Large intestine (tissue), 3 donors: ENCODE measurements at regions not wholly inside any gene's neighbourhood (a gene's known extent, or its start where the extent isn't known, plus 50 kb on each side); places are given as distances from the start of the nearest gene placed in this dataset.

Experiments used
- DNase-seq, 2 donors: peaks; one replicate each; pipeline versions ENCODE4 v3.0.0 to v3.0.0-alpha.2; 2013
- H3K27ac ChIP-seq: one replicate; pipeline ENCODE4 v1.5.1; 2013; ENCODE audit warnings: low read length
- H3K27me3 ChIP-seq: 2 replicates; pipeline ENCODE4 v1.6.1; 2013; ENCODE audit warnings: low read length; ENCODE audit not compliant: control insufficient read depth, insufficient read depth
- H3K36me3 ChIP-seq: 2 replicates; pipeline ENCODE4 v1.6.1; 2013; ENCODE audit warnings: low read length; ENCODE audit not compliant: control insufficient read depth, insufficient read depth
- H3K4me1 ChIP-seq: one replicate; pipeline ENCODE4 v1.6.1; 2013; ENCODE audit warnings: low read length; ENCODE audit not compliant: control insufficient read depth, insufficient read depth
- H3K4me3 ChIP-seq: one replicate; pipeline ENCODE4 v1.5.1; 2013; ENCODE audit warnings: low read length
- H3K9me3 ChIP-seq: one replicate; pipeline ENCODE4 v1.6.1; 2013; ENCODE audit warnings: mild to moderate bottlenecking, low read depth, low read length, moderate library complexity; ENCODE audit not compliant: control insufficient read depth
- WGBS: methylation state at CpG from one replicate; pipeline ENCODE4 v1.1.5; 2013; ENCODE audit warnings: low lambda C conversion rate; ENCODE audit not compliant: insufficient coverage; 5-methylcytosine and 5-hydroxymethylcytosine counted together

DNA sequence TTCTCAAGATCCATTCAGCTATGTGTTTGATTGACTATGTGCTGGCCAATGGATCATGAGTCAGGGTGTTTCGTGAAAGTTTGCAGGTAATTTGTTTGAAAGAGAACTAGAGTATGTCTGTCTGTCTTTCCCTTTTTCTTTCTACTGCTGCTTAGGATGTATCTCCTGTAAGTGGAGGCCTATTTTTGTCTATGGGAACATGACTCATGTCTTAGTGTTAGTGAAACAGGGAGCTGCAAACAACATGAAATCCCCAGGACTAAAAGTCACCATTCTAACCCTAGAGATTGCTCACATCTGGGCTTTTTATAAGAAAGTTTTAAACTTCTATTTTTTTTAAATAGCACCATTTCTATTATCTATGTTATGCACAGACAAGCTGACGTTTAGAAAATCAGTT lies 333.0 kb downstream of the CCER1 start:
- DNase-seq = no peak
- no peaks in the 10 kb centered on the region for H3K9me3 ChIP-seq
- no peaks in the 10 kb centered on the region for H3K27me3 ChIP-seq
- no peaks in the 10 kb centered on the region for H3K4me1 ChIP-seq
- H3K27ac ChIP-seq = no peak overlapping the region
- no CpG with 5 or more reads among the region's 2 CpGs for WGBS
- H3K4me3 ChIP-seq = no peak overlapping the region
- H3K36me3 ChIP-seq = no peaks in the 10 kb centered on the region

DNA sequence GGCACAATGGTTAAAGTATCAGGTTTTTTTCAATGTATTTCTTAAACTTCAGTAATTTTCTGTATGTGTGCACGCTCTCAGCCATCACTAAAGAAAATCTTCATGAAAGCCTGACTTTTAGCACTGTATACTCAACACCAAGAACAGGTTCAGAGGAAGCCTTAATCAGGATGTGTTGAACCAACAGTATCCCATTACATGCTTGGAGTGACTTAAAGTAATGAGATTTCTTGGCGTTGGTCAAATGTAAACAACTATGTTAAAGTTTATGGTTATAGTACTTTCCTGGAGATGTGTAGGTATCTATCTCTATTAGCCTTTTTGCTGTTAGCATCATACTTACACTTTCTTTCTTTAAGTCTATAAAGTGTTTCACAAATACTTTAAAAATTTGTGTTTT lies 335.0 kb downstream of the CCER1 start:
- Histone ChIP-seq H3K27ac (no peak overlapping the region), H3K9me3 (no peaks in the 10 kb centered on the region), H3K36me3 (no peaks in the 10 kb centered on the region), H3K27me3 (no peaks in the 10 kb centered on the region), H3K4me3 (no peak overlapping the region), H3K4me1 (no peaks in the 10 kb centered on the region)
- no peak for DNase-seq
- 40% methylated on average over 1 of the region's 2 CpGs for WGBS

GRCh38 chr12:90618586-90618985 lies 336.4 kb downstream of the CCER1 start:
- Histone ChIP-seq H3K36me3 (no peaks in the 10 kb centered on the region), H3K27me3 (no peaks in the 10 kb centered on the region), H3K9me3 (no peaks in the 10 kb centered on the region), H3K27ac (no peak overlapping the region), H3K4me1 (no peaks in the 10 kb centered on the region), H3K4me3 (no peak overlapping the region)
- no peak for DNase-seq

- H3K36me3 ChIP-seq = no peaks in the 10 kb centered on the region
- H3K4me3 ChIP-seq = no peak overlapping the region
- no peaks in the 10 kb centered on the region for H3K9me3 ChIP-seq
- no peaks in the 10 kb centered on the region for H3K4me1 ChIP-seq
- no peak overlapping the region for H3K27ac ChIP-seq
- no peak for DNase-seq
- H3K27me3 ChIP-seq = no peaks in the 10 kb centered on the region
These were observed 343.1 kb downstream of the CCER1 start for GRCh38 chr12:90611891-90612290.

- Histone ChIP-seq H3K4me3 (no peak overlapping the region), H3K27me3 (no peaks in the 10 kb centered on the region), H3K36me3 (no peaks in the 10 kb centered on the region), H3K27ac (no peak overlapping the region), H3K4me1 (no peaks in the 10 kb centered on the region), H3K9me3 (no peaks in the 10 kb centered on the region)
- DNase-seq = no peak
- no CpG with 5 or more reads among the region's 3 CpGs for WGBS
These were observed 343.9 kb downstream of the CCER1 start for GRCh38 chr12:90611048-90611447.

DNA sequence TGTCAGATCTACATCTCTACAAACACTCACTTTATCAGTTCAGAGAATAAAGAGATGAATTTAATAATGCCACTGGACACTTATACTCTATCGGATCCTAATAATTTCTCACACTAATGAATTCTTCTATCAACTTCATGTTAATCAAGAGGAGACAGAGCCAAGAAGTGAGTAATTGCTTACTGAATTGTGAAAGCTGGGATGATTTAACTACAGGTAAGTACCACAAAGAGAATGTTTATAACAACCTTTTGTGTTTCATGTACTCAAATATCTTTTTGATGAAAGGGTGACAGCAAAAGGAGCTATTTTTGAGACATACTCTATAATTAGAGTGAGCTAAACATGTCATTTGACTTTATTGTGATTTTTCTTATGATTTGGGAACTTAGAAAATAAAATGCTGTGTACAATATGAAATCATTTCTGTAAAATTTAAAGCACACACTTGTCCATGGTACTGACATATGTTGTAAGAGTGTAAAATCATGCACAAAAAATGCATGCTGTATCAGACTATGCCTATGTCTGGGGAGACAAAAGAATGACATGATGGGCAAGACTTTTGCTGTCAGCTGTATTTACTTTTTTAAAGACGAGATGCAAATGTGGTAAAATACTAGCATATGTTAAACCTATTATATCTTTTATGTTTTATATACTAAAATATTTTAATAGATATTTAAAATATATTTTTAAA lies 361.2 kb downstream of the CCER1 start:
- Histone ChIP-seq H3K36me3 (no peaks in the 10 kb centered on the region), H3K27me3 (no peaks in the 10 kb centered on the region), H3K4me3 (no peak overlapping the region), H3K9me3 (no peaks in the 10 kb centered on the region), H3K4me1 (no peaks in the 10 kb centered on the region), H3K27ac (no peak overlapping the region)
- 100% methylated on average over 1 of the region's 2 CpGs for WGBS
- DNase-seq = no peak

- H3K9me3 ChIP-seq = no peaks in the 10 kb centered on the region
- no CpG with 5 or more reads among the region's 1 CpG for WGBS
These were observed 365.0 kb downstream of the CCER1 start for GRCh38 chr12:90589956-90590355.

DNA sequence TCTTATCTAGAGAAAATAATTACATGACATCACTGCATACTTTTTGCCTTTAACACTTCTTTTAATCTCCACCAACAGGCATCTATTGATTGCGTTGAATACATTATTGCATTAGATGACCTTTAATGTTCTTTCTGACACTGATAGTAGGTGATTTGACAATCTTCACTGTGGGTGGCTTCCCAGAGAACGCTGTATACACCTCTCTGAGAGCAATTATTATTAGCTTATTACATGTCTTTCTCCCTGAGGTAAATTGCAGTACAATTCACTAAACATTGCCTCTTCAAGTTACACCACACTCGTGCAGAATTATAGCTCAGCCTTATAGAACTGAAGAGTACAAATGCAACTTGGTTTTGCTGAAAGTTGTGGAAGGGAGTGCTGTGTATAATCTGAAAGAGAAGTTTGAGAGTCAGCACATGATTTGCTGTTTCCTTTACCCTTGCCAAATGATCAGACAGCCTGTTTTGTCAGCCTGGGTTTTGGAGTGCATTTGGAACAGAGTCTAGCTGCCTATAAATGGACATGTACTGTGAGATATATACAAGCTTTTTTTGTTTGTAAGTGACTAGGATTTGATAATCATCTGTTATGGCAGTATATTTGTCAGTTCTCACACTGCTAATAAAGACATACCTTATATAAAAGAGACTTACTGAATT lies 369.2 kb downstream of the CCER1 start:
- H3K4me3 ChIP-seq = no peak overlapping the region
- DNase-seq = no peak
- no peaks in the 10 kb centered on the region for H3K36me3 ChIP-seq
- no peaks in the 10 kb centered on the region for H3K9me3 ChIP-seq
- no peaks in the 10 kb centered on the region for H3K4me1 ChIP-seq
- 60% methylated on average over 2 of the region's 3 CpGs for WGBS
- no peak overlapping the region for H3K27ac ChIP-seq
- no peaks in the 10 kb centered on the region for H3K27me3 ChIP-seq

More at GRCh38 chr12:90589956-90590355, 365.0 kb downstream of the CCER1 start:
- no peaks in the 10 kb centered on the region for H3K27me3 ChIP-seq
- H3K4me3 ChIP-seq = no peak overlapping the region
- DNase-seq = no peak
- H3K4me1 ChIP-seq = no peaks in the 10 kb centered on the region
- no peak overlapping the region for H3K27ac ChIP-seq
- no peaks in the 10 kb centered on the region for H3K36me3 ChIP-seq

GRCh38 chr12:90576707-90577106 lies 378.3 kb downstream of the CCER1 start:
- DNase-seq = no peak
- Histone ChIP-seq H3K4me3 (no peak overlapping the region), H3K9me3 (no peaks in the 10 kb centered on the region), H3K4me1 (no peaks in the 10 kb centered on the region), H3K36me3 (no peaks in the 10 kb centered on the region), H3K27me3 (no peaks in the 10 kb centered on the region), H3K27ac (no peak overlapping the region)

- no peak overlapping the region for H3K4me3 ChIP-seq
- H3K36me3 ChIP-seq = no peaks in the 10 kb centered on the region
- H3K9me3 ChIP-seq = no peaks in the 10 kb centered on the region
- DNase-seq = no peak
- no peaks in the 10 kb centered on the region for H3K4me1 ChIP-seq
- no peak overlapping the region for H3K27ac ChIP-seq
- H3K27me3 ChIP-seq = no peaks in the 10 kb centered on the region
- WGBS = no CpG with 5 or more reads among the region's 2 CpGs
These were observed 379.0 kb downstream of the CCER1 start for GRCh38 chr12:90575995-90576394.

GRCh38 chr12:90574676-90575075 lies 380.3 kb downstream of the CCER1 start:
- no peak for DNase-seq
- H3K27ac ChIP-seq = no peak overlapping the region
- no peaks in the 10 kb centered on the region for H3K4me1 ChIP-seq
- no peaks in the 10 kb centered on the region for H3K36me3 ChIP-seq
- no peak overlapping the region for H3K4me3 ChIP-seq
- WGBS = no CpG with 5 or more reads among the region's 2 CpGs
- H3K27me3 ChIP-seq = no peaks in the 10 kb centered on the region
- H3K9me3 ChIP-seq = no peaks in the 10 kb centered on the region
